Astrocyte (in vitro differentiated cells and primary cell): ENCODE measurements at regions not wholly inside any gene's neighbourhood (a gene's known extent, or its start where the extent isn't known, plus 50 kb on each side); places are given as distances from the start of the nearest gene placed in this dataset.

Experiments used
- DNase-seq: peaks from one replicate; pipeline ENCODE4 v3.0.0-alpha.2; 2010; ENCODE audit warnings: low read depth
- FAIRE-seq: peaks from 2 replicates; lab custom pipeline; 2011; peaks lifted over from hg19 to GRCh38; lab: Jason Lieb, UNC
- H2AFZ ChIP-seq: 2 replicates; pipeline ENCODE4 v1.6.0; 2012; ENCODE audit warnings: low read depth, low read length, inconsistent platforms
- H3K27ac ChIP-seq: 2 replicates; pipeline ENCODE4 v1.5.1; 2011; ENCODE audit warnings: low read depth, low read length, inconsistent platforms
- H3K27me3 ChIP-seq: 2 replicates; pipeline ENCODE4 v1.6.0; 2011; ENCODE audit warnings: low read length, inconsistent platforms; ENCODE audit not compliant: insufficient read depth
- H3K36me3 ChIP-seq: 2 replicates; pipeline ENCODE4 v1.5.1; 2011; ENCODE audit warnings: low read length, inconsistent platforms; ENCODE audit not compliant: insufficient read depth
- H3K4me1 ChIP-seq: 2 replicates; pipeline ENCODE4 v1.5.1; 2011; ENCODE audit warnings: low read length, inconsistent platforms; ENCODE audit not compliant: insufficient read depth
- H3K4me2 ChIP-seq: 2 replicates; pipeline ENCODE4 v1.6.0; 2012; ENCODE audit warnings: low read length, inconsistent platforms
- H3K4me3 ChIP-seq: 2 replicates; pipeline ENCODE4 v1.5.1; 2011; ENCODE audit warnings: low read depth, mild to moderate bottlenecking, low read length, inconsistent platforms; ENCODE audit not compliant: insufficient read depth
- H3K79me2 ChIP-seq: 2 replicates; pipeline ENCODE4 v1.6.0; 2012; ENCODE audit warnings: mild to moderate bottlenecking, low read length, inconsistent platforms; ENCODE audit not compliant: insufficient read depth
- H3K9ac ChIP-seq: 2 replicates; pipeline ENCODE4 v1.6.0; 2012; ENCODE audit warnings: mild to moderate bottlenecking, low read length, inconsistent platforms
- H3K9me3 ChIP-seq: 2 replicates; pipeline ENCODE4 v1.5.1; 2012; ENCODE audit warnings: low read depth, mild to moderate bottlenecking, low read length, inconsistent platforms; ENCODE audit not compliant: insufficient read depth
- H4K20me1 ChIP-seq: 2 replicates; pipeline ENCODE4 v1.6.0; 2012; ENCODE audit warnings: low read length, inconsistent platforms; ENCODE audit not compliant: insufficient read depth
- H3K27ac Mint-ChIP-seq: one replicate; pipeline ENCODE4 v1.8.0; 2021; ENCODE audit warnings: mild to moderate bottlenecking, mixed read lengths; ENCODE audit not compliant: unreplicated experiment
- H3K27me3 Mint-ChIP-seq: one replicate; pipeline ENCODE4 v1.8.0; 2021; ENCODE audit warnings: low read depth, mixed read lengths; ENCODE audit not compliant: unreplicated experiment
- H3K36me3 Mint-ChIP-seq: one replicate; pipeline ENCODE4 v1.8.0; 2021; ENCODE audit warnings: low read depth, mixed read lengths; ENCODE audit not compliant: unreplicated experiment
- H3K4me1 Mint-ChIP-seq: one replicate; pipeline ENCODE4 v1.8.0; 2021; ENCODE audit warnings: low read depth, mixed read lengths; ENCODE audit not compliant: unreplicated experiment
- H3K4me3 Mint-ChIP-seq: one replicate; pipeline ENCODE4 v1.8.0; 2021; ENCODE audit warnings: mild to moderate bottlenecking, moderate library complexity, mixed read lengths; ENCODE audit not compliant: unreplicated experiment
- H3K9me3 Mint-ChIP-seq: one replicate; pipeline ENCODE4 v1.8.0; 2021; ENCODE audit warnings: mild to moderate bottlenecking, mixed read lengths; ENCODE audit not compliant: unreplicated experiment
- EZH2 ChIP-seq: IDR thresholded peaks from 2 replicates; pipeline ENCODE4 v1.6.1; 2012; ENCODE audit warnings: mild to moderate bottlenecking, low read length, inconsistent platforms; ENCODE audit not compliant: insufficient read depth
- TF ChIP-seq, protein P1 (sequence below): IDR thresholded peaks from 2 replicates; pipeline ENCODE4 v1.5.1; 2011; ENCODE audit warnings: low read depth, mild to moderate bottlenecking, inconsistent platforms, low read length, moderate library complexity; ENCODE audit not compliant: insufficient read depth

DNA sequence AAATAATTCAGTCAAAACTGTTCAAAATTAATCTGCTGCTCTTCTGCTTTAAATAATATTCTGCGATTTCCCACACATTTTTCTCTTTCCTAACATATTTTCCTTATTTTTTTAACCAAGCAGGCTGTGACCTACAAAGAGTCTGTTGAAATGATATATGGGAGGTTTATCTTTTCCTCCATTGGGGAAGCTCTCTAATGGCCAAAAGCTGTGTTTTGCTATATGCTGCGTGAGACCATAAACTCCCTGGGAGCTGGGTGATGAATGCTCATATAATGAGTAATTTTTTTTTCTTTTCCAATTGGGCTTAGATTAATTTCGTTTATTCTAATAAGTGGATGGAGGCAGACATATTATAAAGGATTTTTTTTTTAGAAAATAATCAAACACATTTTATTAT lies 72.2 kb upstream of the MAP2 start:
- Histone ChIP-seq H3K9ac (no peak overlapping the region), H3K79me2 (no peaks in the 10 kb centered on the region), H2AFZ (no peak overlapping the region), H3K27ac (no peak overlapping the region), H3K4me3 (no peak overlapping the region), H3K9me3 (no peaks in the 10 kb centered on the region), H4K20me1 (no peaks in the 10 kb centered on the region), H3K4me2 (no peak overlapping the region), H3K27me3 (no peaks in the 10 kb centered on the region), H3K4me1 (no peaks in the 10 kb centered on the region), H3K36me3 (no peaks in the 10 kb centered on the region)
- DNase-seq (peak; percentile 6), FAIRE-seq (no peak)
- no peaks in the 10 kb centered on the region for H3K4me1 Mint-ChIP-seq
- no peaks in the 10 kb centered on the region for H3K27me3 Mint-ChIP-seq
- no peaks in the 10 kb centered on the region for H3K9me3 Mint-ChIP-seq
- H3K36me3 Mint-ChIP-seq: no peaks in the 10 kb centered on the region
- TF ChIP-seq, protein P1, sequence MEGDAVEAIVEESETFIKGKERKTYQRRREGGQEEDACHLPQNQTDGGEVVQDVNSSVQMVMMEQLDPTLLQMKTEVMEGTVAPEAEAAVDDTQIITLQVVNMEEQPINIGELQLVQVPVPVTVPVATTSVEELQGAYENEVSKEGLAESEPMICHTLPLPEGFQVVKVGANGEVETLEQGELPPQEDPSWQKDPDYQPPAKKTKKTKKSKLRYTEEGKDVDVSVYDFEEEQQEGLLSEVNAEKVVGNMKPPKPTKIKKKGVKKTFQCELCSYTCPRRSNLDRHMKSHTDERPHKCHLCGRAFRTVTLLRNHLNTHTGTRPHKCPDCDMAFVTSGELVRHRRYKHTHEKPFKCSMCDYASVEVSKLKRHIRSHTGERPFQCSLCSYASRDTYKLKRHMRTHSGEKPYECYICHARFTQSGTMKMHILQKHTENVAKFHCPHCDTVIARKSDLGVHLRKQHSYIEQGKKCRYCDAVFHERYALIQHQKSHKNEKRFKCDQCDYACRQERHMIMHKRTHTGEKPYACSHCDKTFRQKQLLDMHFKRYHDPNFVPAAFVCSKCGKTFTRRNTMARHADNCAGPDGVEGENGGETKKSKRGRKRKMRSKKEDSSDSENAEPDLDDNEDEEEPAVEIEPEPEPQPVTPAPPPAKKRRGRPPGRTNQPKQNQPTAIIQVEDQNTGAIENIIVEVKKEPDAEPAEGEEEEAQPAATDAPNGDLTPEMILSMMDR: no peak
- no peak for TF ChIP-seq EZH2
- no peak overlapping the region for H3K27ac Mint-ChIP-seq
- no peak overlapping the region for H3K4me3 Mint-ChIP-seq

DNA sequence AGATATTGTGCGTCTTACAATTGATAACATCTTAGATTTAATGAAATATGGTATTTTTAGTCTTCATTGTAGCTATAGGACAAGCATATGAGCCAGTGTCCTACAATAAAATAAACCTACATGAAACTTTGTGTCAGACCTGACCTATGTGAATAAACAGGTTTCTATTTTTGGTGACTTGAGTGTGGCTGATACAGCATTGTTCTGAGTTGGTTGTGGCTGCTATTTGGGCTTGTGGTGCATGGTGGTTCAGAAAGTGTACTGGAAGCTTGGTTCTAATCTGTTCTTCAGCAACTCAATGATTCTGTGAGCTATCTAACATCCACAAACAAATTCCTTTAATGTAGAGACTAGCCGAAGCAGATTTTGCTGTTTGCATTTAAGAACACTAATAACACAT lies 64.9 kb upstream of the MAP2 start:
- H3K27me3 ChIP-seq: no peaks in the 10 kb centered on the region
- no peaks in the 10 kb centered on the region for H3K4me1 Mint-ChIP-seq
- no peak overlapping the region for H3K4me3 Mint-ChIP-seq
- TF ChIP-seq, protein P1: no peak
- no peak for TF ChIP-seq EZH2
- H3K4me2 ChIP-seq: no peak overlapping the region
- no peaks in the 10 kb centered on the region for H3K27me3 Mint-ChIP-seq
- H3K9me3 ChIP-seq: no peaks in the 10 kb centered on the region
- H3K79me2 ChIP-seq: no peaks in the 10 kb centered on the region
- H3K27ac Mint-ChIP-seq: no peak overlapping the region
- H3K27ac ChIP-seq: no peak overlapping the region
- H3K36me3 Mint-ChIP-seq: no peaks in the 10 kb centered on the region
- no peak overlapping the region for H2AFZ ChIP-seq
- H3K9me3 Mint-ChIP-seq: no peaks in the 10 kb centered on the region
- H3K4me1 ChIP-seq: no peaks in the 10 kb centered on the region
- no peak overlapping the region for H3K4me3 ChIP-seq
- DNase-seq (no peak), FAIRE-seq (no peak)
- H3K36me3 ChIP-seq: no peaks in the 10 kb centered on the region
- no peak overlapping the region for H3K9ac ChIP-seq
- no peaks in the 10 kb centered on the region for H4K20me1 ChIP-seq

DNA sequence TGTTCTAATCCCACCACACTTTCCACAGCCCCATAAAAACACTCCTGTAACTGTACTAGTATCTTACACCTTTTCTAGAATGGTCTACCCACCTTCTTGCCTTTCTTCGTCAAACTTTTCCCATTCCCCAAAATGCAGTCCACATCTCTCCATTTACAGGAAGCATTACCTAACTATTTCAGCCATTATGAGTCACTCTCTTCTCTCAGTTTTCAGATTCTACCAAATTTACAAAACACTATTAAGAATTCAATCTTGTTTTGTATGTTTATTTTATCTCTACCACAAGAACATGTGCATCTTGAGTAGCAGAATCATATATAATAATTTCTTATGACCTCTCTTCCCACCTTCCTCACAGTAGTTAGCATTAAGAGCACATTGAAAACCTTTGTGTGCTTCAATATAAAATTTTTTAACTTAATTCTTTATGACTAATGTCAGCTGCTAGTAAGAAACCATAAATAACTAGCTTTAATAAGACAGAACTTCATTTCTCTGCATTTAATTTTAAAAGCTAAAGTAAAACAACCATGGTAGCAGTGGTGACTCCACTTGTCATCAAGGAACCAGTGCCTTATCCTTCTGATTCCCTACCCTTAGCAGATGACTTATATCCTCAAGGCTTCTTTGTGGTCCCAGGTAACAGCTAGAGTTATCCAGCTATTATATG lies 56.6 kb upstream of the MAP2 start:
- no peak overlapping the region for H3K4me3 Mint-ChIP-seq
- no peak for FAIRE-seq

More for the DNA sequence above, 56.6 kb upstream of the MAP2 start:
- Mint-ChIP-seq H3K36me3 (no peaks in the 10 kb centered on the region), H3K4me1 (peaks cover 3% of the 10 kb centered on the region), H3K27me3 (no peaks in the 10 kb centered on the region), H3K27ac (no peak overlapping the region), H3K9me3 (peaks cover 7% of the 10 kb centered on the region)
- Histone ChIP-seq H3K4me3 (no peak overlapping the region), H3K36me3 (no peaks in the 10 kb centered on the region), H3K9ac (no peak overlapping the region), H3K27me3 (no peaks in the 10 kb centered on the region), H2AFZ (no peak overlapping the region), H3K27ac (no peak overlapping the region), H3K79me2 (no peaks in the 10 kb centered on the region), H3K9me3 (no peaks in the 10 kb centered on the region), H4K20me1 (no peaks in the 10 kb centered on the region), H3K4me2 (no peak overlapping the region), H3K4me1 (peaks cover 22% of the 10 kb centered on the region)
- TF ChIP-seq, protein P1: no peak
- no peak for TF ChIP-seq EZH2
- DNase-seq: peak; percentile 44
